ENCODE measurements at regions not wholly inside any gene's neighbourhood (a gene's known extent, or its start where the extent isn't known, plus 50 kb on each side); places are given as distances from the start of the nearest gene placed in this dataset.

DNA sequence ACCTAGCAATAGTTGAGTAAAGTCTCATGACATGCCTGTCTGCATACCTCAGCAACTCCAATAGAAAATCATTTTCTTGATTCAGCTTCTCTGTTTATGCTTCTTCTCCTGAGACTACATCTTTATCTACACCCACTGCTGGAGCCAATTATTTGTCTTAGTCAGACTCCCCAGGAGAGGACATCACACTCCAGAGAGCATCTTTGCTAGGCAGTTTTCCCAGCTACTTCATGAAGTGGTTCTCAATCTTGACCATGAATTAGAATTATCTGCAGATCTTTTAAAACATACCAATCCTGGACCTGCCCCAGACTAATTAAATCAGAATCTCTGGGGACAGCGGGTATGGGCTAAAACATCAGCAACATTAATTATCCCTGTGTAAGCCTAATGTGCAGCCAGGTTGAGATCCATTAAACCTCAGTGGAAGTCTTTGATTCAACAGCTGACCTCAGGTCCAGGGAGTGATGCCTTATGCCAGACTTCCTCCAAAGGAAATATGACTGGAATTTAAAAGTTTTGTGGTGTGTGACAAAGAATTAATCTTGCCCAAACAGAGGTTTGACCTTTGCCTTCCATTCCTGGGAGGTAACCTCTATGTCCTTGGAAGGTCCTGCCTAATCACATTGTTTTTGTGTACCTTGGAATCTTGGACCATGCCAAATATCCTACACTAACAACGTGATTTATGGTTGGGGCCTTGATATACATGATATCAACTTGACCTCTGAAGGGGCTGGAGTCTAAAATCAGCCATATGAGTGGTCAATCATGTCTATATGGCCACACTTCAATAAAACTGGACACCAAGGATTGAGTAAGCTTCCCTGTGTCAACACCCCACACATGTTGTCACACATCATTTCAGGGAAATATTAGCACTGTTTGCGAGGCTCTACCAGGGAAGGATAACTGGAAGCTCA, 99.3 kb upstream of the DNAJC10 start:
- no peaks in the 10 kb centered on the region for H3K36me3 ChIP-seq (ENCODE audit: insufficient read depth, low read length)
- no peaks in the 10 kb centered on the region for H3K27me3 ChIP-seq (ENCODE audit: insufficient read depth, low read length, poor library complexity, severe bottlenecking)
- H3K79me2 ChIP-seq (ENCODE audit: insufficient read depth, low read length), result no peaks in the 10 kb centered on the region
- H3K9ac ChIP-seq (ENCODE audit: low read depth, low read length, poor library complexity, severe bottlenecking), result no peak overlapping the region
- TF ChIP-seq EZH2phosphoT487 (IDR thresholded peaks at IDR 0.05; ENCODE audit: borderline replicate concordance), result no peak
- TF ChIP-seq CTCF (conservative IDR thresholded peaks at IDR 0.05; ENCODE audit: low read length), result no peak
- H3K4me2 ChIP-seq (ENCODE audit: low read depth, low read length, poor library complexity, severe bottlenecking), result no peak overlapping the region
- no peak overlapping the region for H2AFZ ChIP-seq (ENCODE audit: low read length)
- no peaks in the 10 kb centered on the region for H3K9me2 ChIP-seq (replicated peaks; ENCODE audit: low read depth, low read length)
- no peaks in the 10 kb centered on the region for H3F3A ChIP-seq (ENCODE audit: low read depth)
- H4K20me1 ChIP-seq (ENCODE audit: insufficient read depth, low read length, poor library complexity, severe bottlenecking), result no peaks in the 10 kb centered on the region
- no peaks in the 10 kb centered on the region for H3K4me1 ChIP-seq (ENCODE audit: insufficient read depth, low read length, poor library complexity, severe bottlenecking)
- no peaks in the 10 kb centered on the region for H3K9me3 ChIP-seq (ENCODE audit: insufficient read depth, low read depth, low read length)
- no peak overlapping the region for H3K4me3 ChIP-seq (ENCODE audit: low read length, poor library complexity, severe bottlenecking)

- H3K4me3 ChIP-seq (ENCODE audit: low read length, poor library complexity, severe bottlenecking), result no peak overlapping the region
- no peaks in the 10 kb centered on the region for H4K20me1 ChIP-seq (ENCODE audit: insufficient read depth, low read length, poor library complexity, severe bottlenecking)
- no peak overlapping the region for H3K4me2 ChIP-seq (ENCODE audit: low read depth, low read length, poor library complexity, severe bottlenecking)
- H2AFZ ChIP-seq (ENCODE audit: low read length), result no peak overlapping the region
- no peaks in the 10 kb centered on the region for H3K9me2 ChIP-seq (replicated peaks; ENCODE audit: low read depth, low read length)
- H3K27me3 ChIP-seq (ENCODE audit: insufficient read depth, low read length, poor library complexity, severe bottlenecking), result no peaks in the 10 kb centered on the region
- no peaks in the 10 kb centered on the region for H3K36me3 ChIP-seq (ENCODE audit: insufficient read depth, low read length)
- no peak overlapping the region for H3K9ac ChIP-seq (ENCODE audit: low read depth, low read length, poor library complexity, severe bottlenecking)
- no peaks in the 10 kb centered on the region for H3F3A ChIP-seq (ENCODE audit: low read depth)
- no peaks in the 10 kb centered on the region for H3K79me2 ChIP-seq (ENCODE audit: insufficient read depth, low read length)
- TF ChIP-seq CTCF (conservative IDR thresholded peaks at IDR 0.05; ENCODE audit: low read length) (no peak), EZH2phosphoT487 (IDR thresholded peaks at IDR 0.05; ENCODE audit: borderline replicate concordance) (no peak)
- no peaks in the 10 kb centered on the region for H3K4me1 ChIP-seq (ENCODE audit: insufficient read depth, low read length, poor library complexity, severe bottlenecking)
- no peaks in the 10 kb centered on the region for H3K9me3 ChIP-seq (ENCODE audit: insufficient read depth, low read depth, low read length)
Observed at GRCh38 chr2:182618672-182619079, 97.4 kb upstream of the DNAJC10 start.

DNA sequence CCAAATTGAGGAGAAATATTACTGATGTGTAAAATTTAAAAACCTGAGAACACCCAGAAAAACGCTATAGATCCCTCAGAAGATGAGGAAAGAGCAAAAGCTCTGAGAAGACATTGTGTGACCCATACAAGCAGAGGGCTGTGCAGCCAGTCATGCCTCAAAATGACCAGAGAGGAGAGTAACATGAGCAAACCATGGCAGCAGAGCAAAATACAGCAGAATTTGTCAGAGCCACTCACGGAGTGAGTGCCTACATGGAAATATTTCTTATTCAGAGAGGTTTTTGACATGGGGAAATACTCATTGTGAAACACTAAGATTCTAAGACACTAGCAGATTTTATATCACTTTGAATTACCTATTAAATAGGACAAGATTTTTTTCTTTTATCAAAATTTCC, 96.8 kb upstream of the DNAJC10 start:
- no peak overlapping the region for H2AFZ ChIP-seq (ENCODE audit: low read length)

More for the DNA sequence above, 96.8 kb upstream of the DNAJC10 start:
- no peak overlapping the region for H3K4me3 ChIP-seq (ENCODE audit: low read length, poor library complexity, severe bottlenecking)
- H3F3A ChIP-seq (ENCODE audit: low read depth), result no peaks in the 10 kb centered on the region
- H3K9ac ChIP-seq (ENCODE audit: low read depth, low read length, poor library complexity, severe bottlenecking), result no peak overlapping the region
- H3K27me3 ChIP-seq (ENCODE audit: insufficient read depth, low read length, poor library complexity, severe bottlenecking), result no peaks in the 10 kb centered on the region
- no peaks in the 10 kb centered on the region for H3K79me2 ChIP-seq (ENCODE audit: insufficient read depth, low read length)
- no peak for TF ChIP-seq EZH2phosphoT487 (IDR thresholded peaks at IDR 0.05; ENCODE audit: borderline replicate concordance)
- no peak for TF ChIP-seq CTCF (conservative IDR thresholded peaks at IDR 0.05; ENCODE audit: low read length)
- no peaks in the 10 kb centered on the region for H3K9me3 ChIP-seq (ENCODE audit: insufficient read depth, low read depth, low read length)
- H3K4me1 ChIP-seq (ENCODE audit: insufficient read depth, low read length, poor library complexity, severe bottlenecking), result no peaks in the 10 kb centered on the region
- no peaks in the 10 kb centered on the region for H4K20me1 ChIP-seq (ENCODE audit: insufficient read depth, low read length, poor library complexity, severe bottlenecking)
- no peak overlapping the region for H3K4me2 ChIP-seq (ENCODE audit: low read depth, low read length, poor library complexity, severe bottlenecking)
- no peaks in the 10 kb centered on the region for H3K9me2 ChIP-seq (replicated peaks; ENCODE audit: low read depth, low read length)
- no peaks in the 10 kb centered on the region for H3K36me3 ChIP-seq (ENCODE audit: insufficient read depth, low read length)
